IPS-18a (cell line): ENCODE measurements at regions not wholly inside any gene's neighbourhood (a gene's known extent, or its start where the extent isn't known, plus 50 kb on each side); places are given as distances from the start of the nearest gene placed in this dataset.

ENCODE experiments used
- H3K27ac ChIP-seq: one replicate; pipeline ENCODE4 v1.5.1; 2013; ENCODE audit warnings: low read length
- H3K27me3 ChIP-seq: one replicate; pipeline ENCODE4 v1.6.1; 2013; ENCODE audit warnings: mild to moderate bottlenecking, low read length; ENCODE audit not compliant: control insufficient read depth, insufficient read depth
- H3K36me3 ChIP-seq: one replicate; pipeline ENCODE4 v1.6.1; 2013; ENCODE audit warnings: low read depth, low read length; ENCODE audit not compliant: control insufficient read depth
- H3K4me1 ChIP-seq: one replicate; pipeline ENCODE4 v1.6.1; 2013; ENCODE audit warnings: low read depth, low read length; ENCODE audit not compliant: control insufficient read depth
- H3K4me3 ChIP-seq: one replicate; pipeline ENCODE4 v1.5.1; 2013; ENCODE audit warnings: low read length
- H3K9ac ChIP-seq: one replicate; pipeline ENCODE4 v1.6.1; 2013; ENCODE audit warnings: mild to moderate bottlenecking, low read length, moderate library complexity
- H3K9me3 ChIP-seq: one replicate; pipeline ENCODE4 v1.6.1; 2013; ENCODE audit warnings: low read depth, low read length; ENCODE audit not compliant: control insufficient read depth

DNA sequence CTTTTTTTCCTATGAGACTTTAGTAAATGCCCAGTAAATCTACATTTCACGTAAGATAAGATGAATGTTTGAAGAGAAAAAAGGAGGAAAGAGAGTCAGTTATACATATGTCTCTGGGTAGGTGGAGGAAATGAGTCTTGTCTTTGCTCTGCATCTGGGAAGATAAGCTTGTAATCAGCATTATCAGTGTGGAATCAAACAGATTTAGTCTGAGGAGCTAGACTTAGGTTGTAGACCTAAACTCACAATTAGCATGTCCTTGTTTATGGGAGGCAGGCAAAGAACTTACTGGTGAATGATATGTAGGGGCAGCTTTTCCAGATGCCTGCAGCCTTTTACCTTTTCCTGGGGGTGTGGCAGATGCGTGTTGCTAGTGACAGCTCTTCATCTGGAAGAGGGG, 962.3 kb downstream of the TBC1D22A start:
- Histone ChIP-seq H3K27me3 (no peaks in the 10 kb centered on the region), H3K27ac (no peak overlapping the region), H3K9ac (no peak overlapping the region), H3K9me3 (no peaks in the 10 kb centered on the region), H3K4me1 (peaks cover 26% of the 10 kb centered on the region), H3K36me3 (no peaks in the 10 kb centered on the region), H3K4me3 (no peak overlapping the region)

DNA sequence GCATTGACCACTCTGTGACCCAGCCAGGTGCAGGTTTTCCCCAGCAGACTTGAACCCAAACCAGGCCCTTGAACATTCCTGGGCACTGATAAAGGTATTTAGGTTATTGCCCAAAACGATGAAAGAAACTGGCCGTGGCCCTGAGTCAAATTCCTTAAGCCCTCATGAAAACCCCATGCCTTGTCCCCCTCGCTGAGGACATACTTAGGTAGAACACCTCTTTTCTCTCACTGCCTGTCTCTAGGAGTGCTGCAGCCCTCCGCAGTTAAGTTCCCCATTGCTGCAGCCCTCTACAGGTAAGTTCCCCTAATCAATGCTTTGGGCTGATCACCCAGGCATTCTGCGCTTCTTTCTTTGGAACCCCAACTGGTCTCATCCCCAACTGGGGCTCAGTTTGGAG, 961.6 kb downstream of the TBC1D22A start:
- Histone ChIP-seq H3K9me3 (no peaks in the 10 kb centered on the region), H3K27me3 (no peaks in the 10 kb centered on the region), H3K4me3 (no peak overlapping the region), H3K27ac (no peak overlapping the region), H3K9ac (no peak overlapping the region), H3K4me1 (peaks cover 22% of the 10 kb centered on the region), H3K36me3 (no peaks in the 10 kb centered on the region)

DNA sequence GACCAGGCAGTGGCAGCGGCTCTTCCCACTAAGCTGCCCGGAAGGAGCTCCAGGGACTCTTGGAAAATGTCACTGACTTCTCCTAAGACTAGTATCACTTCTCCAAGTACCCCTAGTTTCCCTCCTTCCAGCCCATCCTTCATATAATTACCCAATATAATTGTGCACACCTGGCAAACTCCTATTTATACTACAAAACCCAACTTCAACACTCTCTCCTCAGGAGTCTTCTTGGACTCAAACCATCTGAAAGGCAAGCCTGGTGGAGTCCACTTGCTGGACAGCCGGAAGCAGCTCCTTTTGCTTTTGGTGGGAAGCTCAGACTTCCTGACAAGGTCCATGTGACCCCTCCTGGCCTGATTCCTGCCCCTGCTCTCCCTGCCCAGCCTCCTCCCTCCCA, 955.9 kb downstream of the TBC1D22A start:
- peaks cover 12% of the 10 kb centered on the region for H3K4me1 ChIP-seq
- H3K27ac ChIP-seq: no peak overlapping the region
- no peak overlapping the region for H3K9ac ChIP-seq
- H3K27me3 ChIP-seq: no peaks in the 10 kb centered on the region
- H3K4me3 ChIP-seq: no peak overlapping the region
- no peaks in the 10 kb centered on the region for H3K36me3 ChIP-seq
- H3K9me3 ChIP-seq: no peaks in the 10 kb centered on the region

DNA sequence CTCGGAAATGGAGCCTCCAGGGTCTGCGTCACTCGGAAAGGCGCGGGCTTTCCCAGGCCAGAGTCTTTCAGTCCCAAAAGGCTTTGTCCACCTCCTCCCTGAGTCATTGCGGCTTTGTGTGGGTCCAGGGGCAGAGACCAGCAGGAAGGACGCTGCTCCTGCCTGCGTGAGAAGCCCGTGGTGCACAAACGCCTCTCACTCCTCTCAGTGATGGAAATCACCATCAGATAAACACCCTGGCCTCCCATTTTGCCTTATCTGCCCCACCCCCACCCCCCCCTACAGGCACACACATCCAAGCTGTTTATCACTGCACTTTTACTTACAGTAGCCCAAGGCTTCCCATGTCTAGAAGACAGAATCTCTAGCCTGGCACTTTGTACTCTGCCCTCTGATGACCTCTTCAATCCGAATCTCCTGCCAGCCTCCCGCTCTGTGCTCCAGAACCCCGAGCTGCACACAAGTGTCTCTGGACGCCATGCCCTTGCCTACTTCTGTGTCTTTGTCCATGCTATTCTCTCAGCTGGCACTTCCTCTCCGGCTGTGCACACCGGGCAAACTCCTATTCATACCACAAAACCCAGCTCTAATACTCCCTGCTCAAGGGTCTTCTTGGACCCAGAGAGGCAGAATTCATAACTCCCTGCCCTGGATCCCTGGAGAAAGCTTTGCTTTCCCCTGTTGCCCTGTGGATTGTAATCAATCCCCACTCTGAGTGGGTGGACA, 954.6 kb downstream of the TBC1D22A start:
- no peak overlapping the region for H3K9ac ChIP-seq

DNA sequence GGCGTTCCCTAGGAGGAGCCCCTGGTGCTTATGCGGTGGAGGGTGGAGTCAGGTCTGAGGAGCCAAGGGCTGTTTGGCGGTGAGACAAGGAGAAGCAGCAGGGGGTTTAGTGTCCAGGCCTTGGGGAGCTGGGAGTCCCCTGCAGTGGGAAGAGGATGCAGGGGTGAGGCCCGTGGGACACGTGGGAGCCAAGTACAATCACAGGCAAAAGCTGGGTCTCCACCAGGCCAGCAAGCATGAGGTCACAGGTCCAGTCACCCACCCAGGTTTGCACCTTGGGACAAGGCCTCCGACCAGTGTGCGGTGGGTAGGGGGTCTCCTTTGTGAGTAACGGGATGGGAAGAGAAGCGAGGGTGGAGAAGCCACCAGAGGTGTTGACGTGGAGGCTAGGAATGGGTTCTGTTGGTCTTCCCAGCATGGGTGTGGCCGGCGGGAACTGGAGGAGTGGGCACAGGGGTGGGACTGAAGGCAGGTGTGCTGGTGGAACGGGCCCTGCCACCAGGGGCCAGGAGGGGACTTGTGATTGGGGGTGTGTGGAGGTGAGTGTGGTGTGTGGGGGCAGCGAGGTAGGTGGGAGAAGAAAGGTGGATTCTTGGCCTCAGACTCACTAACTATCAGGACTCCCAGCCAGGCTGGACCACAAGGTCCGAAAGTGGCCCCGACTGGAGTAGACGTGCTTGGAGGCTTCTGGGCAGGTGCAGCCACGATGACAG, 953.6 kb downstream of the TBC1D22A start:
- Histone ChIP-seq H3K9ac (no peak overlapping the region), H3K4me1 (peaks cover 12% of the 10 kb centered on the region), H3K27me3 (no peaks in the 10 kb centered on the region), H3K36me3 (no peaks in the 10 kb centered on the region), H3K27ac (no peak overlapping the region), H3K9me3 (no peaks in the 10 kb centered on the region), H3K4me3 (no peak overlapping the region)

More for the DNA sequence above, 954.6 kb downstream of the TBC1D22A start:
- Histone ChIP-seq H3K27me3 (no peaks in the 10 kb centered on the region), H3K36me3 (no peaks in the 10 kb centered on the region), H3K4me1 (peaks cover 12% of the 10 kb centered on the region), H3K27ac (no peak overlapping the region), H3K4me3 (no peak overlapping the region), H3K9me3 (no peaks in the 10 kb centered on the region)

DNA sequence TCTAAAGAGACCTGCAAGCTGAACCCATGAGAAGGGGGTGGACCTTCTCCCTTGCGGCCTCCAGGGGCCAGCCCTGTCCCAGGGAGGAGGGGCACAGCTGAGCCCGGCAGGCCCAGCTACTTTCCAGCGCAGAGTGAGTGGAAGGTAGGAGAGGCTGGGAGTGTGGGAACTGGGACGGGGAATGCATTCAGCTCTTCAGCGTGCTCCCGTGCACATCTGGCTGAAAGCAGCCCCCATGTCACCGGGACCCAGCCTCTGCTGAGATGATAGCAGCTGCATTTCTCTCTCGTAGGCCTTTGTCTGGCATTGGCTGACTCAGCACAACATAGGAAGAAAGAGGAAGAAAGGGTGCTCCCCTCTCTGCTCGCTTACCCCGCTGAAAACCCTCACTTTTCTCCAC, 951.5 kb downstream of the TBC1D22A start:
- Histone ChIP-seq H3K4me1 (peaks cover 25% of the 10 kb centered on the region), H3K9ac (no peak overlapping the region)

DNA sequence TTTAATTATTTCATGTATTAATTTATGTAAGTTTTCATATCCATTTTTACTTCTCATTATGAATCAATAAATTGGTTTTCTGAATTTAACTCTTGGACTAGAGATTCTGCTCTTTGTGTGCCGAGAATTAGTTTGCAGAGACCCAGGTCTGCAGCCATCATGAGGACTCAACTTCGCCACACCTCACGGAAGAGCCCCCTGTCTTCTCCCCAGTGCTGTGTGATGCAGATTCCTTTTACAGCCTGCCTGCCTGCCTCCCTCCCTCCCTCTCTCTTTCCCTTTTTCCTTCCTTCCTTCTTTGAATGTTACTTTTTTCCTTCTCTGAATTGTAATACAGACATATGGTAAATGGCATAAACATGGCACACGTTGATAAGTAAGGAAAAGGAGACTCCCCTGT, 947.7 kb downstream of the TBC1D22A start:
- Histone ChIP-seq H3K9ac (no peak overlapping the region), H3K27me3 (no peaks in the 10 kb centered on the region), H3K4me1 (peaks cover 13% of the 10 kb centered on the region), H3K27ac (no peak overlapping the region), H3K36me3 (no peaks in the 10 kb centered on the region), H3K9me3 (no peaks in the 10 kb centered on the region), H3K4me3 (no peak overlapping the region)

More for the DNA sequence above, 951.5 kb downstream of the TBC1D22A start:
- no peaks in the 10 kb centered on the region for H3K9me3 ChIP-seq
- H3K4me3 ChIP-seq: no peak overlapping the region
- no peaks in the 10 kb centered on the region for H3K27me3 ChIP-seq
- no peak overlapping the region for H3K27ac ChIP-seq
- no peaks in the 10 kb centered on the region for H3K36me3 ChIP-seq

DNA sequence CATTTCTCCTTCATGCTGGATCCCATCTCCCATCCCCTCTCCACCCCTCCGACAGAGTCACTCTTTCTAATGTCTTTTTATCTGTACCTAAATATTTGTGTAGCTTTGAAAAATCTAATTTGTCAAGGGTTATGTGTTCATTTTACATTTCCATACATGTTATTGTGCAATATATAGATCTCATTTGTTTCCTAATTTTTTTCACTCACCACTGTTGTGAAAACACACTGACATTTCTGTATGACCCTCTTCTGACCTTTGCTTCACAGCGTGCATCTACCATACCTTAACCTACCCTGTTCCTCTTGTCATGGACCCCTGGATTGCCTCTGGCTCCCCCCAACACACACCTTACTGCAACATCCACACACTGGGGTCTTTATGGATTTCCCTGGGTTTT, 942.9 kb downstream of the TBC1D22A start:
- H3K4me3 ChIP-seq: no peak overlapping the region
- H3K9ac ChIP-seq: no peak overlapping the region
- peaks cover 13% of the 10 kb centered on the region for H3K4me1 ChIP-seq
- no peaks in the 10 kb centered on the region for H3K9me3 ChIP-seq
- no peaks in the 10 kb centered on the region for H3K27me3 ChIP-seq
- no peaks in the 10 kb centered on the region for H3K36me3 ChIP-seq
- no peak overlapping the region for H3K27ac ChIP-seq

DNA sequence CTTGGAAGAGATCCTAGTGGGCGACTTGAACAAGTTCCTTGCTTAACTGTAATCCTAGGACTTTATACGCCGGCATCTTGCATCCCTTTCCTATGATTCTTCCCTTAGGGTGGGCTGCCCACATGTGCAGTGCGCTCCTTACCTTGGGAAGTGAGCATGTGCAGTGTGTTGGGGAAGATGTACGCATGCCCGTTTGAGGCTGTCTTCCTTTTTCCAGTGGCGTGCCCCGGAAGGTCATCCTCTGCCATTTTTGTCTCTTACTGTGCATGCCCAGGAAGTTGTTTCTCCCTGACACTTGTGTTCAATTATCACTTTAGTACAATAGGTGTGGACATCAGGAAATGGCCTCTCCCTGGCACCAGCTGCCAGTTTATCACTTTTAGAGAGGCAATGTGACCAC, 936.5 kb downstream of the TBC1D22A start:
- H3K4me3 ChIP-seq: no peak overlapping the region
- no peak overlapping the region for H3K27ac ChIP-seq
- peaks cover 4% of the 10 kb centered on the region for H3K4me1 ChIP-seq
- H3K9ac ChIP-seq: no peak overlapping the region
- H3K36me3 ChIP-seq: no peaks in the 10 kb centered on the region
- H3K27me3 ChIP-seq: no peaks in the 10 kb centered on the region
- no peaks in the 10 kb centered on the region for H3K9me3 ChIP-seq

DNA sequence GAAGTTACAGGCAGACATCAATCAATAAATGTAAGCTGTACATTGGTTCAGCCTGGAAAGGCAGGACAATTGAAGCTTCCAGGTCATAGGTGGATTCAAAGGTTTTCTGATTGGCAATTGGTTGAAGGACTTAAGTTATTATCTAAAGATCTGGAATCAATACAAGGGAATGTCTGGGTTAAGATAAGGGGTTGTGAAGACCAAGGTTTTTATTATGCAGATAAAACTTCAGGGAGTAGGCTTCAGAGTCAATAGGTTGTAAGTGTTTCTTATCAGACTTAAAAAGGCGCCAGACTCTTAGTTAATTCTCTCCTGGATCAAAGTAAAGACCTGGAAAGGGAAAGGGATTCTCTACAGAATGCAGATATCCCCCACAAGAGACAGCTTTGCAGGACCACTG, 935.4 kb downstream of the TBC1D22A start:
- no peak overlapping the region for H3K27ac ChIP-seq
- no peaks in the 10 kb centered on the region for H3K27me3 ChIP-seq
- H3K4me3 ChIP-seq: no peak overlapping the region
- H3K9me3 ChIP-seq: no peaks in the 10 kb centered on the region
- peaks cover 4% of the 10 kb centered on the region for H3K4me1 ChIP-seq
- no peak overlapping the region for H3K9ac ChIP-seq
- no peaks in the 10 kb centered on the region for H3K36me3 ChIP-seq

DNA sequence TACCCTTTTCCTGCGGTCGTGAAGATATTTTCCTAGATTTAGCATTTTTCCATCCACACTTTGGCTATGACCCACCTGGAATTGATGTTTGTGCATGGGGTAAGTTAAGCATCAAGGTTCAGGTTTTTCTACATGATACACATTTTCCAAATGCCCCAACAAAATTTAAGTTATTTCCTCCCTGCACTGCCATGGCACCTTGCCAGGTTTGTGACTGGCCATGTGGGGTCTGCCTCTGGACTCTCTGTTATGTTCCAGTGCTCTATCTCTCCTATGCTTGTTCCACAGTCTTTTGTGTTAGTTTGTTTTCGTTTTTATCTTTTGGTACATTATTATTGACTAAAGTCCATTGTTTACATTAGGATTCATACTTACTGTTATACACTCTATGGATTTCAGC, 934.3 kb downstream of the TBC1D22A start:
- Histone ChIP-seq H3K9me3 (no peaks in the 10 kb centered on the region), H3K36me3 (no peaks in the 10 kb centered on the region), H3K4me1 (peaks cover 4% of the 10 kb centered on the region), H3K27ac (no peak overlapping the region), H3K9ac (no peak overlapping the region), H3K27me3 (no peaks in the 10 kb centered on the region), H3K4me3 (no peak overlapping the region)

DNA sequence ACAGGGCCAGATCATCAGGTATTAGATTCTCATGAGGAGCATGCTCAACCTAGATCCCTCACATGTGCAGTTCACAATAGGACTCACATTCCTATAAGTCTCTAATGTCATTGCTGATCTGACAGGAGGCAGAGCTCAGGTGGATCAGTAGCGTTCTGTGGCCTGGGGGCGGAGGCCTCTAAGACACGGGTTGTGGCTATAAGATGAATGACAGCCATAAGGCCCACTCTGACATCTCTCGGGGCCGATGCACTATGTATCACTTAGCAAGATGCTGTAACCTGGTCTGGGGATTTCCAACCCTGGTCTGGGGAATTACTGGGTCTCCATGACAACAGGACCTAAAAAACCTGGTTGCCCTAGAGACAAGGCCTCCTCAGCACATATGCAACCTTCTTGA, 932.7 kb downstream of the TBC1D22A start:
- Histone ChIP-seq H3K4me1 (no peaks in the 10 kb centered on the region), H3K27me3 (no peaks in the 10 kb centered on the region), H3K4me3 (no peak overlapping the region), H3K27ac (no peak overlapping the region), H3K9me3 (no peaks in the 10 kb centered on the region), H3K9ac (no peak overlapping the region), H3K36me3 (no peaks in the 10 kb centered on the region)
